Retinal pigment epithelial cell (primary cell): ENCODE measurements at regions not wholly inside any gene's neighbourhood (a gene's known extent, or its start where the extent isn't known, plus 50 kb on each side); places are given as distances from the start of the nearest gene placed in this dataset.

Experiments used
- DNase-seq: peaks from one replicate; pipeline ENCODE4 v3.0.0-alpha.2; 2010; ENCODE audit warnings: low read depth
- H3K4me3 ChIP-seq: 2 replicates; pipeline ENCODE4 v1.5.1; 2011; ENCODE audit warnings: mild to moderate bottlenecking, low read length, control low read depth, moderate library complexity
- TF ChIP-seq, protein P1 (sequence below): conservative IDR thresholded peaks from 2 replicates; pipeline ENCODE4 v1.5.1; 2011; ENCODE audit warnings: low read depth, low read length, control low read depth, inconsistent platforms

DNA sequence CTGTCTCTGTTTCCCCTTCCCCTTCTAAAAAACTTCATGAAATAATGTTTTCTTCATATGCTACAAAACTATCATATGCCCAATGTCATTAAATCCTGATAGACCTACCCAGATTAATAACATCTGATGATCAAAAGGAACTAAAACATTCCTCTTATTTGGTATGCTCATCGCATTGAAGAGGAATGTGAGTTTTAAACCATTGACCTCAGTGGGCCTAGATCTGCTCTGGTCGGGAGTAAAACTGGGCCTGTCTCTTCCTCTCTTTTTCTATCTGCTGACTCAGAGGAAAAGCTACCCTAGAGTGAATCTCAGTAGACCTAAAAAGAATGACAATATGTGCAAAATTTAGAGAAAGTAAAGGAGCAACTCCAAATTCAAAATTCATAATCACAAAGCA is 275.8 kb downstream of the SATB1 start:
- TF ChIP-seq, protein P1, sequence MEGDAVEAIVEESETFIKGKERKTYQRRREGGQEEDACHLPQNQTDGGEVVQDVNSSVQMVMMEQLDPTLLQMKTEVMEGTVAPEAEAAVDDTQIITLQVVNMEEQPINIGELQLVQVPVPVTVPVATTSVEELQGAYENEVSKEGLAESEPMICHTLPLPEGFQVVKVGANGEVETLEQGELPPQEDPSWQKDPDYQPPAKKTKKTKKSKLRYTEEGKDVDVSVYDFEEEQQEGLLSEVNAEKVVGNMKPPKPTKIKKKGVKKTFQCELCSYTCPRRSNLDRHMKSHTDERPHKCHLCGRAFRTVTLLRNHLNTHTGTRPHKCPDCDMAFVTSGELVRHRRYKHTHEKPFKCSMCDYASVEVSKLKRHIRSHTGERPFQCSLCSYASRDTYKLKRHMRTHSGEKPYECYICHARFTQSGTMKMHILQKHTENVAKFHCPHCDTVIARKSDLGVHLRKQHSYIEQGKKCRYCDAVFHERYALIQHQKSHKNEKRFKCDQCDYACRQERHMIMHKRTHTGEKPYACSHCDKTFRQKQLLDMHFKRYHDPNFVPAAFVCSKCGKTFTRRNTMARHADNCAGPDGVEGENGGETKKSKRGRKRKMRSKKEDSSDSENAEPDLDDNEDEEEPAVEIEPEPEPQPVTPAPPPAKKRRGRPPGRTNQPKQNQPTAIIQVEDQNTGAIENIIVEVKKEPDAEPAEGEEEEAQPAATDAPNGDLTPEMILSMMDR, result no peak
- H3K4me3 ChIP-seq, result no peak overlapping the region
- no peak for DNase-seq

GRCh38 chr3:18144571-18144970 is 280.6 kb downstream of the SATB1 start:
- TF ChIP-seq, protein P1, result no peak
- no peak overlapping the region for H3K4me3 ChIP-seq
- peak; percentile 22 for DNase-seq

GRCh38 chr3:18143258-18143780 is 281.8 kb downstream of the SATB1 start:
- no peak overlapping the region for H3K4me3 ChIP-seq
- DNase-seq, result no peak
- TF ChIP-seq, protein P1, result no peak

- DNase-seq, result no peak
- TF ChIP-seq, protein P1, result no peak
These were observed 287.2 kb downstream of the SATB1 start for GRCh38 chr3:18137958-18138357.

GRCh38 chr3:18135060-18135814 is 289.9 kb downstream of the SATB1 start:
- TF ChIP-seq, protein P1, result no peak
- DNase-seq, result no peak
- no peak overlapping the region for H3K4me3 ChIP-seq

More at GRCh38 chr3:18137958-18138357, 287.2 kb downstream of the SATB1 start:
- H3K4me3 ChIP-seq, result no peak overlapping the region

GRCh38 chr3:18134386-18135059 is 290.6 kb downstream of the SATB1 start:
- DNase-seq, result no peak
- H3K4me3 ChIP-seq, result no peak overlapping the region
- TF ChIP-seq, protein P1, result no peak
